ENCODE measurements at regions not wholly inside any gene's neighbourhood (a gene's known extent, or its start where the extent isn't known, plus 50 kb on each side); places are given as distances from the start of the nearest gene placed in this dataset.
"Not testable (repeated sequence)": the region's sequence is repeated elsewhere in the genome, so short reads cannot be mapped to it uniquely, and the experiment has no call there.

- FAIRE-seq, result no peak
Measured at GRCh38 chr11:127806501-127806900, 780.9 kb downstream of the ETS1 start.

GRCh38 chr11:127805771-127806170 is 781.6 kb downstream of the ETS1 start:
- no peak for FAIRE-seq

- FAIRE-seq, result no peak
Measured at GRCh38 chr11:127804747-127805400, 782.5 kb downstream of the ETS1 start.

GRCh38 chr11:127803755-127804154 is 783.6 kb downstream of the ETS1 start:
- FAIRE-seq, result no peak

- FAIRE-seq, result no peak
Measured at GRCh38 chr11:127800989-127801688, 786.2 kb downstream of the ETS1 start.

GRCh38 chr11:127795326-127795725 is 792.0 kb downstream of the ETS1 start:
- no peak for FAIRE-seq

GRCh38 chr11:127791844-127792243 is 791.3 kb upstream of the KIRREL3 start:
- FAIRE-seq, result no peak

GRCh38 chr11:127790592-127790991 is 790.0 kb upstream of the KIRREL3 start:
- FAIRE-seq, result no peak

GRCh38 chr11:127789927-127790326 is 789.4 kb upstream of the KIRREL3 start:
- FAIRE-seq, result no peak

GRCh38 chr11:127772938-127773337 is 772.4 kb upstream of the KIRREL3 start:
- not testable (repeated sequence) for FAIRE-seq

- FAIRE-seq, result not testable (repeated sequence)
Measured at GRCh38 chr11:127768931-127769330, 768.4 kb upstream of the KIRREL3 start.

- FAIRE-seq, result no peak
Measured at GRCh38 chr11:127766734-127767133, 766.2 kb upstream of the KIRREL3 start.

- FAIRE-seq, result no peak
Measured at GRCh38 chr11:127738771-127739286, 738.3 kb upstream of the KIRREL3 start.

- FAIRE-seq, result no peak
Measured at GRCh38 chr11:127737499-127737898, 736.9 kb upstream of the KIRREL3 start.

GRCh38 chr11:127733552-127733951 is 733.0 kb upstream of the KIRREL3 start:
- no peak for FAIRE-seq

GRCh38 chr11:127726367-127726766 is 725.8 kb upstream of the KIRREL3 start:
- FAIRE-seq, result no peak

- no peak for FAIRE-seq
Measured at GRCh38 chr11:127723714-127724113, 723.1 kb upstream of the KIRREL3 start.

- no peak for FAIRE-seq
Measured at GRCh38 chr11:127713226-127713625, 712.7 kb upstream of the KIRREL3 start.

GRCh38 chr11:127711748-127712147 is 711.2 kb upstream of the KIRREL3 start:
- no peak for FAIRE-seq

GRCh38 chr11:127710831-127711230 is 710.3 kb upstream of the KIRREL3 start:
- FAIRE-seq, result no peak

GRCh38 chr11:127709960-127710359 is 709.4 kb upstream of the KIRREL3 start:
- FAIRE-seq, result no peak

GRCh38 chr11:127693686-127694085 is 693.1 kb upstream of the KIRREL3 start:
- FAIRE-seq, result no peak

GRCh38 chr11:127683321-127683720 is 682.8 kb upstream of the KIRREL3 start:
- no peak for FAIRE-seq

- FAIRE-seq, result no peak
Measured at GRCh38 chr11:127679816-127680545, 679.4 kb upstream of the KIRREL3 start.
